Thymus (tissue), 11 donors: ENCODE measurements at regions not wholly inside any gene's neighbourhood (a gene's known extent, or its start where the extent isn't known, plus 50 kb on each side); places are given as distances from the start of the nearest gene placed in this dataset.

ENCODE experiments used
- DNase-seq, 9 donors: peaks; one replicate each; pipeline ENCODE4 v3.0.0-alpha.2; 2013; ENCODE audit warnings: low spot score in 9 of 9, low read depth in 6 of 9, missing footprints in 1 of 9
- H3K27ac ChIP-seq, 2 donors: one replicate each; pipeline ENCODE4 v1.5.1; 2013; ENCODE audit warnings: control low read depth in 1 of 2, low read depth in 1 of 2, low read length in 1 of 2, mild to moderate bottlenecking in 1 of 2, moderate library complexity in 1 of 2
- H3K27me3 ChIP-seq, 2 donors: one replicate each; pipeline ENCODE4 v1.5.1; 2013; ENCODE audit warnings: low read length in 1 of 2; ENCODE audit not compliant: control insufficient read depth in 2 of 2, insufficient read depth in 1 of 2
- H3K36me3 ChIP-seq, 2 donors: one replicate each; pipeline ENCODE4 v1.5.1; 2013; ENCODE audit warnings: low read length in 1 of 2, mild to moderate bottlenecking in 1 of 2, moderate library complexity in 1 of 2; ENCODE audit not compliant: control insufficient read depth in 2 of 2, insufficient read depth in 2 of 2
- H3K4me1 ChIP-seq, 2 donors: one replicate each; pipeline ENCODE4 v1.5.1; 2013; ENCODE audit warnings: low read length in 2 of 2; ENCODE audit not compliant: control insufficient read depth in 2 of 2, insufficient read depth in 2 of 2
- H3K4me3 ChIP-seq, 2 donors: one replicate each; pipeline ENCODE4 v1.5.1; 2013; ENCODE audit warnings: low read length in 2 of 2, control low read depth in 1 of 2, mild to moderate bottlenecking in 1 of 2
- H3K9me3 ChIP-seq, 2 donors: one replicate each; pipeline ENCODE4 v1.5.1; 2013; ENCODE audit warnings: low read length in 1 of 2, mild to moderate bottlenecking in 1 of 2; ENCODE audit not compliant: control insufficient read depth in 2 of 2, insufficient read depth in 1 of 2
- WGBS: extraction: QIAGEN DNeasy Blood & Tissue Kit; methylation state at CpG from one replicate; pipeline ENCODE4 v1.1.7; 2013; 5-methylcytosine and 5-hydroxymethylcytosine counted together
- donor health status: healthy.

GRCh38 chr2:46826569-46827245 is 88.9 kb downstream of the MCFD2 start:
- H3K27ac ChIP-seq, result no peak overlapping the region
- H3K36me3 ChIP-seq, result no peaks in the 10 kb centered on the region
- H3K9me3 ChIP-seq, result no peaks in the 10 kb centered on the region
- peaks cover 0 to 4% of the 10 kb centered on the region in 2 donors for H3K4me1 ChIP-seq
- no peak for DNase-seq
- H3K27me3 ChIP-seq, result no peaks in the 10 kb centered on the region
- 96% methylated on average over 15 of the region's 15 CpGs for WGBS
- no peak overlapping the region for H3K4me3 ChIP-seq

- H3K9me3 ChIP-seq, result no peaks in the 10 kb centered on the region
- H3K27me3 ChIP-seq, result no peaks in the 10 kb centered on the region
- WGBS, result 92% methylated on average over 11 of the region's 11 CpGs
- H3K27ac ChIP-seq, result no peak overlapping the region
- no peak for DNase-seq
- H3K36me3 ChIP-seq, result no peaks in the 10 kb centered on the region
- H3K4me3 ChIP-seq, result no peak overlapping the region
- peaks cover 0 to 4% of the 10 kb centered on the region in 2 donors for H3K4me1 ChIP-seq
Observed at GRCh38 chr2:46825939-46826568, 89.6 kb downstream of the MCFD2 start.

DNA sequence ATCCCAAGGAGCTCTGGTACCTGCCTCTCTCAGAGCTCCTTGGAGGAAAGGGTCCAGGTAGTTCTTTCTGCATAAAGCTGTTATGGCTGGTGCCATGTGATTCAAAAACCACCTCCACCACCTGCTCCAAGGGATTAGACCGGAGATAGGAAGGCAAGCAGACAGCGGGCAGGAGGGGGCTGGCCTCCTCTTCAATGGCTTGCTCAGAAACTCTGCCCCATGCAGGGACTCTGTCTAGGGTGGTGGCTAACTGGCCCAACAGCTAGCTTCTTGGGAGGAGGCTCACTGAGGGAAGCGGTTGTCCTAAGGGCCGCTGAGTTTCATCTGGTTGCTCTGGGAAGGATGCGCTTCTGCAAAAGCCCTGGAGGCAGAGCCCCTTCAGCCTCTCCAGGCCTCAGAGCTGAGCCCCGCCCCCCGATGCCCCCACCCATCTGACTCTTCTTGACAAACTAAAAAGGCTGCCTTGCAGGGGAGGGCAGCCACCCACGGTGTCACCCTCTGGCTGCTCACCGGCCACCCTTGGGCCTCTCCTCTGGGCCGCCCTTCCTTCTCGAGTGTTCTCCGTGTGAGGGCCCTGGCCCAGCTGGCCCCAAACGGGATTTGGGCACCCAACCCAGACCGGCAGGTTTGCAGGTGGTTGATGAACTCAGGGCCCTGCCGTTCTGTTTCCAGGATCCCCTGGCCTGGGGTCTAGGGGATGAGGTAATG is 90.2 kb downstream of the MCFD2 start:
- Histone ChIP-seq H3K9me3 (no peaks in the 10 kb centered on the region), H3K27me3 (no peaks in the 10 kb centered on the region), H3K4me3 (no peak overlapping the region), H3K36me3 (no peaks in the 10 kb centered on the region), H3K27ac (no peak overlapping the region), H3K4me1 (peaks cover 0 to 4% of the 10 kb centered on the region in 2 donors)
- no peak for DNase-seq
- 93% methylated on average over 15 of the region's 15 CpGs for WGBS

GRCh38 chr2:46824611-46825010 is 91.0 kb downstream of the MCFD2 start:
- Histone ChIP-seq H3K36me3 (no peaks in the 10 kb centered on the region), H3K4me3 (no peak overlapping the region), H3K27ac (no peak overlapping the region), H3K9me3 (no peaks in the 10 kb centered on the region), H3K4me1 (peaks cover 0 to 3% of the 10 kb centered on the region in 2 donors), H3K27me3 (no peaks in the 10 kb centered on the region)
- WGBS, result 99% methylated on average over 3 of the region's 3 CpGs
- no peak for DNase-seq

DNA sequence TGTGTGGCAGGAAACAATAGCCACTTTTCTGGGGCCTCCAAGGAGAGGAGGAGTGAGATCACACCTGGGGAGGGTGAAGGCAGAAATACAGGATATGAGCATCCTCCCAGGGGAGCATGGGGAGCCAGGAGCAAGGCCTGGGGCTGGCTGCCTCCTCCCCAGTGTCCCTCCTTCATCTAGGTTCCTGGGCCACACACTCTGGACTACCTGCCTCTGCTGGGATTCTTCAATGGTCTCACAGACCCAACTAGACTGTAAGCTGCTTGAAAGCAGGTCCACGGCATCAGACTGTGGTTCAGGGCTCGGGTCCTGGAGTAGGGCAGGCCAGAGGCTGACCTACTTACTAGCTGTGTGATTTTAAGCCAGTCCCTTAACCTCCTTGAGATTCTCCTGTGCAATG is 94.0 kb downstream of the MCFD2 start:
- Histone ChIP-seq H3K4me3 (no peak overlapping the region), H3K4me1 (no peaks in the 10 kb centered on the region), H3K27me3 (no peaks in the 10 kb centered on the region), H3K27ac (no peak overlapping the region), H3K9me3 (no peaks in the 10 kb centered on the region), H3K36me3 (no peaks in the 10 kb centered on the region)
- DNase-seq, result no peak
- WGBS, result 95% methylated on average over 2 of the region's 2 CpGs

- DNase-seq, result no peak
- WGBS, result 98% methylated on average over 2 of the region's 2 CpGs
- Histone ChIP-seq H3K27me3 (no peaks in the 10 kb centered on the region), H3K9me3 (no peaks in the 10 kb centered on the region), H3K4me1 (peaks cover 2 to 8% of the 10 kb centered on the region in 2 donors), H3K36me3 (no peaks in the 10 kb centered on the region), H3K4me3 (no peak overlapping the region), H3K27ac (no peak overlapping the region)
Observed at GRCh38 chr2:46818819-46819218, 96.8 kb downstream of the MCFD2 start.

DNA sequence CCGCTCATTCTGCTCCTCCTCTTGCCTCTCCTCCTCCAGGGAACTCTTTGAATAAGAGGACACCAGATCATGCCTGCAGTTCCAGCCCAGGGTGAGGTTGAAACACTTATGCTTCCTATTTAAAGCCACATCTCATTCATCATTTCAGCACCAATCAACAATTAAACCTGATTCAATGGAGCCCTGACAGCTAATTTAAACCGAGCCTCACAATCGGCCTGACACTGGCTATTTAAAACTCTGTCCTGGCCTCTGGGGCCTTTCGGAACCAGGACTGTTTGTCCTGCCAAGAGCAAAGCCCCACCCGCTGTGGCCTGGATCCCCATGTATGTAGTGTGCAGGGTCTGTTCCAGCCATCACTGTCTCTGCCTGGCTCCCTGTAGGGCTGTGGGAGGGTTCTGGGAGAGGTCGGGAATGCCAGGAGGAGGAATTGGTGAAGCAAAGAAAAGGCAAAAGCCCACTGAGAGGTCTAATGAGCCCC is 97.4 kb downstream of the MCFD2 start:
- Histone ChIP-seq H3K27me3 (no peaks in the 10 kb centered on the region), H3K36me3 (no peaks in the 10 kb centered on the region), H3K27ac (no peak overlapping the region), H3K9me3 (no peaks in the 10 kb centered on the region), H3K4me3 (no peak overlapping the region), H3K4me1 (peaks cover 2 to 10% of the 10 kb centered on the region in 2 donors)
- DNase-seq, result no peak
- 96% methylated on average over 6 of the region's 6 CpGs for WGBS

DNA sequence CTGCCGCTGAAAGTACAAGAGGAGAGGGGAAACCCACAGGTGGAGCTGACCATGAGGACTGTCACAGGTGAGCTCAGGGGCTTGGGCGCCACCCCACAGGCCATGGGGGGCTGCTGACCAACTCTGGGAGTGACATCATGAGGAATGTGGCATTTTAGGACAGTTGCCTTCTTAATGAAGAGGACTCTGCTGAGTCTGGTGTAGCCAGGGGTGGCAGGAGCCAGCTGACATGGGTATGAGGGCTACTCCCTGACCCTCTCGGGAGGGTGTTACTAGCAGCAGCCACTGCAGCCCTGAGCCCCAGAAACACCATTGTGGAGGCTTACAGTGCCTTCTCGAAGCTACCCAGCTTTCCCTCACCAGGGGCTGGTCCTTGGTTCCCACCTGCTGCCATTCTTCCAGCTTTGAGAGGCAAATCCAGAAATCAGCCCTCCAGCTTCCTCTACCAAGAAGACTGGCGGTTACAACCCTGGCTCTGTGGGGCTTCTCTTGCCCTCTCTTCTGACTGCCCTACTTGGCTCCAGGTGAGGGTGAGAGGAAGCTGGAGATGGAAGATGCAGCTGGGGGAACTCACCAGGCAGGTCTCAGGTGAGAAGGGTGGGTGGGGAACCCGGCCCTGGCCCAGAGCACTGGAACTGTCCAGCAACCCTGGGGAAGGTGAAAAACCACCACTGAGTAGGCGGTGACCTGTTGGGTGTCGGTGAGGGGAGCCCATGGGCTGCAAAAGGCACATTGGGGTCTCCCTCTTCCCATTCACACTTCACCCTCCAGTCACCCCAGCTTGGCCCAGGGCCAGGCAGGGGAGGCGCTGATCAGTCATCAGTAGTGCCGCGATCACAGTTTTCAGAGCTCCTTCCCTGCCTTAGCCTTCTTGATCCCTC is 98.5 kb downstream of the MCFD2 start:
- Histone ChIP-seq H3K36me3 (no peaks in the 10 kb centered on the region), H3K4me1 (peaks cover 2 to 10% of the 10 kb centered on the region in 2 donors), H3K4me3 (no peak overlapping the region), H3K9me3 (no peaks in the 10 kb centered on the region), H3K27me3 (no peaks in the 10 kb centered on the region), H3K27ac (no peak overlapping the region)
- DNase-seq, result no peak
- WGBS, result 96% methylated on average over 11 of the region's 11 CpGs
